ENCODE measurements at regions not wholly inside any gene's neighbourhood (a gene's known extent, or its start where the extent isn't known, plus 50 kb on each side); places are given as distances from the start of the nearest gene placed in this dataset.

DNA sequence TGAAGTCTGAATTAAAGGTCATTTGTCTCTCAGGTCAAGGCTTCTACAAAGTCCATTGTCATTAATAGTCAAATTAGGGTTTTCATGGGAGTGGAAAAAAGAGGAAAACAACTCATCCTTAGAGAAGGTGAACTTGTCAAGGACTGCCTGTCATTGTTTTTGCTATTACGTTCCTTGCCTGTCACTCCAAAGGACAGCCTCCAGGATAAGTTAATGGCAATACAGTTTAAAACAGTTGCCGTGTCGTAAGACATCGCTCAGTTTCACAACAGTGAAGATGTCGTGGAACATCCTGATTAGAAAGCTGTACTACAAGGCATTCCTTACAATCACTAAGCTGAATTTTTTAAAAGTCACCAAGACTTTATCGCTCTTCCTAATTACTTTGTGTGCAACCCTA, 466.8 kb upstream of the SMIM31 start:
- Histone ChIP-seq H3K4me3 (no peak overlapping the region), H3K27me3 (no peaks in the 10 kb centered on the region), H3K9me3 (no peaks in the 10 kb centered on the region), H3K27ac (no peak overlapping the region), H3K36me3 (no peaks in the 10 kb centered on the region), H3K4me1 (no peaks in the 10 kb centered on the region)
- TF ChIP-seq, protein P1, sequence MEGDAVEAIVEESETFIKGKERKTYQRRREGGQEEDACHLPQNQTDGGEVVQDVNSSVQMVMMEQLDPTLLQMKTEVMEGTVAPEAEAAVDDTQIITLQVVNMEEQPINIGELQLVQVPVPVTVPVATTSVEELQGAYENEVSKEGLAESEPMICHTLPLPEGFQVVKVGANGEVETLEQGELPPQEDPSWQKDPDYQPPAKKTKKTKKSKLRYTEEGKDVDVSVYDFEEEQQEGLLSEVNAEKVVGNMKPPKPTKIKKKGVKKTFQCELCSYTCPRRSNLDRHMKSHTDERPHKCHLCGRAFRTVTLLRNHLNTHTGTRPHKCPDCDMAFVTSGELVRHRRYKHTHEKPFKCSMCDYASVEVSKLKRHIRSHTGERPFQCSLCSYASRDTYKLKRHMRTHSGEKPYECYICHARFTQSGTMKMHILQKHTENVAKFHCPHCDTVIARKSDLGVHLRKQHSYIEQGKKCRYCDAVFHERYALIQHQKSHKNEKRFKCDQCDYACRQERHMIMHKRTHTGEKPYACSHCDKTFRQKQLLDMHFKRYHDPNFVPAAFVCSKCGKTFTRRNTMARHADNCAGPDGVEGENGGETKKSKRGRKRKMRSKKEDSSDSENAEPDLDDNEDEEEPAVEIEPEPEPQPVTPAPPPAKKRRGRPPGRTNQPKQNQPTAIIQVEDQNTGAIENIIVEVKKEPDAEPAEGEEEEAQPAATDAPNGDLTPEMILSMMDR (IDR thresholded peaks at IDR 0.05) = no peak
- no peak for DNase-seq (ENCODE audit: low spot score)

DNA sequence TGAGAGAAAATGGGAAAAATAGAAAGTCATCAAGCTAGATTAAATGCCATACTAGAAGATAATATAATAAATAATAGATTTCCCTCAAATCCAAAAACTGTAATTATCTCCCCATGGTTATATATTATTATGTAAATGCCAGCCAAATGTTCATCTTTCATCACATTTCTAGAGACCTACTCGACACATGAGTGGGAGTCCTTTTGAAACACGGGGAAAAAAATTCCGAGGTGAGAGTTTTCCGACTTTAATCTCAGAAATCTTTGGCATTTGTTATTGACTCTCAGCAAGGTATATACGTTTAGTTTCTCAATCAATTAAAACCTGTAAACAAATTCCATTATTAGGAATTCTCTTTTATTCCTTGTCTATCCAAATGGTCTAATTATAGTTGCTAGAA, 465.4 kb upstream of the SMIM31 start:
- Histone ChIP-seq H3K4me1 (no peaks in the 10 kb centered on the region), H3K27ac (no peak overlapping the region), H3K27me3 (no peaks in the 10 kb centered on the region), H3K9me3 (no peaks in the 10 kb centered on the region), H3K36me3 (no peaks in the 10 kb centered on the region), H3K4me3 (no peak overlapping the region)
- TF ChIP-seq, protein P1 (IDR thresholded peaks at IDR 0.05) = no peak
- DNase-seq (ENCODE audit: low spot score) = no peak

DNA sequence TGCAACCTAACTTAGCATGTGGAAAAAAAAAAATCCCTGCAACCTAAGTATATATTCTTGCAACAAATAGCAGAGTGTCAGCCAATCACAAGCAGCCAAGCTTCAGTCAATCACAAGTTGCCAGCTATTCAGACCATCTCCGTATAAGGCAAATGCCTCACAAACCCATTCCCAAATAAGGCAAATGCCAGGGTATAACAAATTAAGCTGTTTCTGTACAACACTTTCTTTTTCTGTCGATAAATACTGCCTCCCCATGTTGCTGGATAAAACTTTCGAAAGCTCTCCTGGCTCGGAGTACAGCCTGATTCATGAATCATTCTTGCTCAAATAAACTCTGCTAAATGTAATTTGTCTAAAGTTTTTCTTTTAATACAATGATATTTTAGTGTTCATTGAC, 460.7 kb upstream of the SMIM31 start:
- DNase-seq (ENCODE audit: low spot score) = no peak
- TF ChIP-seq, protein P1 (IDR thresholded peaks at IDR 0.05) = no peak
- H3K4me1 ChIP-seq = no peaks in the 10 kb centered on the region
- no peaks in the 10 kb centered on the region for H3K36me3 ChIP-seq
- no peaks in the 10 kb centered on the region for H3K9me3 ChIP-seq
- no peaks in the 10 kb centered on the region for H3K27me3 ChIP-seq
- H3K4me3 ChIP-seq = no peak overlapping the region
- H3K27ac ChIP-seq = no peak overlapping the region

DNA sequence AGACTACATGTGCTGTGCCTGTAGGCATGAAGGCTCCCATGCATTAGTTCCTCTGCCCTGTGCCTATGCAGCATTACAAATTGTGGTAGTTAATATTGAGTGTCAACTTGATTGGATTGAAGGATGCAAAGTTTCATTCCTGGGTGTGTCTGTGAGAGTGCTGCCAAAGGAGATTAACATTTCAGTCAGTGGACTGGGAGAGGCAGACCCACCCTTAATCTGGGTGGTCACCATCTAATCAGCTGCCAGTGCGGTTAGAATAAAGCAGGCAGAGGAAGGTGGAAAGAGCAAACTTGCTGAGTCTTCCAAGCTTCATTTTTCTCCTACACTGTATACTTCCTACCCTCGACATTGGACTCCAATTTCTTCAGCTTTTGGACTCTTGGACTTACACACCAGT, 460.2 kb upstream of the SMIM31 start:
- H3K27ac ChIP-seq = no peak overlapping the region
- no peaks in the 10 kb centered on the region for H3K9me3 ChIP-seq
- H3K4me3 ChIP-seq = no peak overlapping the region
- no peaks in the 10 kb centered on the region for H3K27me3 ChIP-seq
- H3K4me1 ChIP-seq = no peaks in the 10 kb centered on the region
- TF ChIP-seq, protein P1 (IDR thresholded peaks at IDR 0.05) = no peak
- H3K36me3 ChIP-seq = no peaks in the 10 kb centered on the region
- DNase-seq (ENCODE audit: low spot score) = no peak

DNA sequence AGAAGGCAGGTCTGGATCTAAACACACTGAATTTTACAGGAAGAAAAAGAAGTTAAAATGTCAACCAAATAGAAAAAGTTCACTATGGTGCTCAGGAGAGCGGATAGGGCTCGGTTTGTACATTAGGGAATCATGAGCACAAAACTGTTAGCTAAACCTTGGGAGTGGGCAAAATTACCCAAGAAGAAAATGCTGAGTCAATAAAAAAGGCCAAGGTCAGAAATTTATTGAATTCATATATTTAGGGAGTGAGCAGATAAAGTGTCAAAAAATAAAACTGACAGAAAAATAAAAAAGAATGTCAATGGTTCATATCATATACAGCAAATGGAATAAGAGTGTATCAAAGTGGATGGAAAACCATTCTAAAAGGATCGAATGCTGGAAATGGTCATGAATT, 452.5 kb upstream of the SMIM31 start:
- Histone ChIP-seq H3K27me3 (no peaks in the 10 kb centered on the region), H3K36me3 (no peaks in the 10 kb centered on the region), H3K27ac (no peak overlapping the region), H3K4me1 (no peaks in the 10 kb centered on the region), H3K4me3 (no peak overlapping the region), H3K9me3 (no peaks in the 10 kb centered on the region)
- DNase-seq (ENCODE audit: low spot score) = no peak
- TF ChIP-seq, protein P1 (IDR thresholded peaks at IDR 0.05) = no peak

DNA sequence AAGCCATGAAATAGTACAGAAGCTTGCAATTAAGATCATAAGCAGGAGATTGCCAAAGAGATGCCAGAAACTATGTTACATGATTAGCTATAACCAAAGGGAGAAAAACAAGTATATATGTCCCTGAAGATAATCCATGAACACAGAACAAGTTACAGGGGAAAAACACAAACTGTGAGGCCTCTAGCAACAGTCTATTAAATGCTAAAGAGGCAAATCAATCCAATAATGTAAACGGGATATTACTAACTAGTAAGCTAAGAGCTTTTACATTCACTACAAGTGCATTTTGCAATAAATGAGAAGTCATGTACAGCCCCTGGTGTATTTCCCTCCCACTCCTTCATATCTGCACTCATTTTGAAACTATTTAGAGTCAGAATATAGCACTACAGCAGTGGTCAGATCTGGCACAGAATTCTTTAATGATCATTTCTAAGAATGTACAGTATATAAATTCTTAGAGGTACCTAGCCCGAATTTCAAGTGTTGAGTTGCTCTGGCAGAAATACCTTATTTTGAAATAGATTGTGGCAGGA, 449.8 kb upstream of the SMIM31 start:
- no peak for DNase-seq (ENCODE audit: low spot score)
- Histone ChIP-seq H3K27me3 (no peaks in the 10 kb centered on the region), H3K36me3 (no peaks in the 10 kb centered on the region), H3K4me3 (no peak overlapping the region), H3K27ac (no peak overlapping the region), H3K4me1 (no peaks in the 10 kb centered on the region), H3K9me3 (no peaks in the 10 kb centered on the region)
- TF ChIP-seq, protein P1 (IDR thresholded peaks at IDR 0.05) = no peak

All from right atrium auricular region (tissue), 2 donors.